DND-41 (cell line): ENCODE measurements at regions not wholly inside any gene's neighbourhood (a gene's known extent, or its start where the extent isn't known, plus 50 kb on each side); places are given as distances from the start of the nearest gene placed in this dataset.

Experiments used
- ATAC-seq: fragments of 200-7000 bp; cut with Tn5 transposase; 3 replicates; pipeline ENCODE4 v1.9.1; 2021; ENCODE audit warnings: low read depth; ENCODE audit not compliant: insufficient read depth
- DNase-seq: peaks from one replicate; pipeline ENCODE4 v3.0.0-alpha.2; 2020
- H2AFZ ChIP-seq: 2 replicates; pipeline ENCODE4 v1.6.0; 2012; ENCODE audit warnings: low read depth, low read length
- H3K27ac ChIP-seq: 2 replicates; pipeline ENCODE4 v1.5.1; 2012; ENCODE audit warnings: low read length, inconsistent platforms
- H3K27me3 ChIP-seq: fragments of 200-600 bp; sonication (generic); 2 replicates; pipeline ENCODE4 v1.6.0; 2012; ENCODE audit warnings: low read length, mild to moderate bottlenecking, inconsistent platforms; ENCODE audit not compliant: insufficient read depth, poor library complexity
- H3K36me3 ChIP-seq: 2 replicates; pipeline ENCODE4 v1.5.1; 2012; ENCODE audit warnings: low read length, inconsistent platforms; ENCODE audit not compliant: insufficient read depth
- H3K4me1 ChIP-seq: 2 replicates; pipeline ENCODE4 v1.5.1; 2012; ENCODE audit warnings: mild to moderate bottlenecking, low read length; ENCODE audit not compliant: insufficient read depth
- H3K4me2 ChIP-seq: 2 replicates; pipeline ENCODE4 v1.6.0; 2012; ENCODE audit warnings: mild to moderate bottlenecking, moderate library complexity, low read length, inconsistent platforms; ENCODE audit not compliant: insufficient read depth
- H3K4me3 ChIP-seq, 2 experiments: fragments of 200-600 bp in 1 of 2; shearing (Covaris generic) in 1 of 2; 2 replicates each; pipeline ENCODE4 v1.5.1; 2012 to 2016; ENCODE audit warnings: inconsistent platforms in 2 of 2, low read length in 2 of 2, mild to moderate bottlenecking in 2 of 2, low read depth in 1 of 2, moderate library complexity in 1 of 2
- H3K79me2 ChIP-seq: 2 replicates; pipeline ENCODE4 v1.6.0; 2012; ENCODE audit warnings: low read length, inconsistent platforms; ENCODE audit not compliant: insufficient read depth
- H3K9ac ChIP-seq: 2 replicates; pipeline ENCODE4 v1.6.0; 2012; ENCODE audit warnings: low read depth, mild to moderate bottlenecking, inconsistent platforms, low read length, moderate library complexity
- H3K9me3 ChIP-seq: 2 replicates; pipeline ENCODE4 v1.5.1; 2012; ENCODE audit warnings: low read length, moderate library complexity, mild to moderate bottlenecking, inconsistent platforms; ENCODE audit not compliant: insufficient read depth, severe bottlenecking
- H4K20me1 ChIP-seq: 2 replicates; pipeline ENCODE4 v1.6.0; 2012; ENCODE audit warnings: low read length; ENCODE audit not compliant: insufficient read depth
- EZH2 ChIP-seq: IDR thresholded peaks from 3 replicates; pipeline ENCODE4 v1.6.1; 2012; ENCODE audit warnings: borderline replicate concordance, low read depth, mild to moderate bottlenecking, moderate library complexity, low read length, inconsistent platforms; ENCODE audit not compliant: severe bottlenecking
- TF ChIP-seq, protein P1 (sequence below): IDR thresholded peaks from 2 replicates; pipeline ENCODE4 v1.5.1; 2012; ENCODE audit warnings: borderline replicate concordance, low read length, moderate library complexity, mild to moderate bottlenecking; ENCODE audit not compliant: poor library complexity, severe bottlenecking; ENCODE audit errors: extremely low read depth

DNA sequence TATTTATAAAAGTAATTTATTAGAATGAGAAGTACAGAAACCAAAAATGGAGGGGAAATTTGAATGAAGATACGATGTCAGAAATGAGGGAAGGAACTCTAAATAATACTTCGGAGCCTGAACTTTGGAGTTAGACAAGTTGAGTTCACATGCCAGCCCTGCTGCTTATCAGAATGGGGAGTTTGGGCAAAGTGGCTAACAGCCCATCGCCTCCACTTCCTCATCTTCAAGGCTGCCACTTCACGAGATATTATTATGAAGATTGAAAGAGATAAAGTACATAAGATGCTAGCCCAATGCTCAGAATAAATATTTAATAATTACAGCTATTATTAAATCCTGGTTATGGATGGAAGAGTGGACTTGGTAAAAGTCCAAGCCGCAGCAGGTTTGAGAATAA lies 56.2 kb upstream of the ABCA1 start:
- Histone ChIP-seq H3K36me3 (no peaks in the 10 kb centered on the region), H3K27ac (no peak overlapping the region), H3K4me2 (no peak overlapping the region), H2AFZ (no peak overlapping the region), H3K4me1 (peaks cover 23% of the 10 kb centered on the region), H3K27me3 (no peaks in the 10 kb centered on the region), H3K9ac (no peak overlapping the region), H3K9me3 (no peaks in the 10 kb centered on the region), H3K4me3 (no peak overlapping the region), H3K79me2 (no peaks in the 10 kb centered on the region), H4K20me1 (no peaks in the 10 kb centered on the region)
- DNase-seq (no peak), ATAC-seq (no peak)
- TF ChIP-seq EZH2: no peak
- TF ChIP-seq, protein P1, sequence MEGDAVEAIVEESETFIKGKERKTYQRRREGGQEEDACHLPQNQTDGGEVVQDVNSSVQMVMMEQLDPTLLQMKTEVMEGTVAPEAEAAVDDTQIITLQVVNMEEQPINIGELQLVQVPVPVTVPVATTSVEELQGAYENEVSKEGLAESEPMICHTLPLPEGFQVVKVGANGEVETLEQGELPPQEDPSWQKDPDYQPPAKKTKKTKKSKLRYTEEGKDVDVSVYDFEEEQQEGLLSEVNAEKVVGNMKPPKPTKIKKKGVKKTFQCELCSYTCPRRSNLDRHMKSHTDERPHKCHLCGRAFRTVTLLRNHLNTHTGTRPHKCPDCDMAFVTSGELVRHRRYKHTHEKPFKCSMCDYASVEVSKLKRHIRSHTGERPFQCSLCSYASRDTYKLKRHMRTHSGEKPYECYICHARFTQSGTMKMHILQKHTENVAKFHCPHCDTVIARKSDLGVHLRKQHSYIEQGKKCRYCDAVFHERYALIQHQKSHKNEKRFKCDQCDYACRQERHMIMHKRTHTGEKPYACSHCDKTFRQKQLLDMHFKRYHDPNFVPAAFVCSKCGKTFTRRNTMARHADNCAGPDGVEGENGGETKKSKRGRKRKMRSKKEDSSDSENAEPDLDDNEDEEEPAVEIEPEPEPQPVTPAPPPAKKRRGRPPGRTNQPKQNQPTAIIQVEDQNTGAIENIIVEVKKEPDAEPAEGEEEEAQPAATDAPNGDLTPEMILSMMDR: no peak

DNA sequence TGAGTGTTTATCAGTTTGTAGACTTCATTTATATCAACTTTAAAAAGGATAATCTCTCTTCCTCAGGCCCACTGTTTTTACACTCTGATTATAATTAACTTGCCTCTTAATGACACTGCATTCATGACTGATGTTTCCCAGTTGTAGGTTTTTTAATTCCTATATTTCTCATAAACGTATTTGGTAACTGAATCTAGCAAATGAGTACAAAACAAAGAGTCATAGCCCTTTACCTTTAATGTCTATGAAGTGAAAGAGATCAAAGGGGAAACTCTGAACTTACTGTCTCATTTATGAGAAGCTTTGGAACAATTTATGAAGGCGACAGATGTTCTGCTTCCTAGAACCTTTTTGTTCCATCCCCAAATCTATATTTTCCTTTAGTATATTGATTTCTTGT lies 56.6 kb upstream of the ABCA1 start:
- no peak overlapping the region for H3K9ac ChIP-seq
- H3K9me3 ChIP-seq: no peaks in the 10 kb centered on the region
- no peak overlapping the region for H3K27ac ChIP-seq
- no peak overlapping the region for H3K4me2 ChIP-seq
- DNase-seq (no peak), ATAC-seq (no peak)
- no peak overlapping the region for H3K4me3 ChIP-seq
- H4K20me1 ChIP-seq: no peaks in the 10 kb centered on the region
- no peaks in the 10 kb centered on the region for H3K79me2 ChIP-seq
- H3K27me3 ChIP-seq: no peaks in the 10 kb centered on the region
- TF ChIP-seq, protein P1: no peak
- no peak for TF ChIP-seq EZH2
- peaks cover 24% of the 10 kb centered on the region for H3K4me1 ChIP-seq
- H3K36me3 ChIP-seq: no peaks in the 10 kb centered on the region
- no peak overlapping the region for H2AFZ ChIP-seq

DNA sequence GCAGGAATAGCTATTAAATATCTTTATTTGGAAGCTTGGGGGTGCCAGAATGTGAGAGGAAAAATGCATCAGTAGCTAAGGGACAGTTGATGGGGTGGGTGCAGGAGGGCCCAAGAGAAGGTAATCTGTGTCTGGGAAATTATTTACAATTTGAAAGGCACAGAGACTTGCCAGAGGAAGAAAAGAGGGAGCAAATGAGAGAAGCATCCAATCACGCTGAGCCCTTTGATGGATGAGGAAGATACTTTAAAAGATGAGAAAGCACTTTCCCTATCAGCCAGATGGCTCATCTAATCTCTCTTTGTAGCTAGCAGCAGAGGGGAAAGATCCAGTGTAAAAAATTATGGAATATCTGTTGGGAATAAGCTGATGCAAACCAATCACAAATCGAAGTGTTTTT lies 57.0 kb upstream of the ABCA1 start:
- Histone ChIP-seq H3K9ac (no peak overlapping the region), H3K4me1 (peaks cover 28% of the 10 kb centered on the region), H3K79me2 (no peaks in the 10 kb centered on the region), H3K27me3 (no peaks in the 10 kb centered on the region), H3K4me3 (no peak overlapping the region), H4K20me1 (no peaks in the 10 kb centered on the region), H3K36me3 (no peaks in the 10 kb centered on the region), H3K27ac (no peak overlapping the region), H3K4me2 (no peak overlapping the region), H3K9me3 (no peaks in the 10 kb centered on the region), H2AFZ (no peak overlapping the region)
- TF ChIP-seq, protein P1: no peak
- TF ChIP-seq EZH2: no peak
- ATAC-seq (no peak), DNase-seq (no peak)

DNA sequence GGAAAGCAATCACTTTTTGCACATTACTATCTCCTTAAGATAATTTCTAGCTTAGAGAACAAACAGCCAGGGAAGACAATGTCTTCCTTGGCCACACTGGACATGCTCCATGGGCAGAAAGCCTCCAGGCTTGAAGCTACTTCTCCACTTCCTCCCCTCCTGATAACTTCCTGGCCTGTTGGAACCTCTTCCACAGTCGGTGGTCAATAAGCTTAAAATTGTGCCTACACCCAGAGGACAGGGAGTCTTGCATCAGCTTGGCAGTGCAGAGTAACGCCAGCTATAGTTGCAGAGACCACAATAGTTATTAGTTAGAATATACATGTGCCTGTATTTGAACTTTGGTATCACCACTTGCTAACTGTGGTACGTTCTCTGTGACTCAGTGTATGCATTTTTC lies 58.1 kb upstream of the ABCA1 start:
- no peak overlapping the region for H3K9ac ChIP-seq
- peaks cover 39% of the 10 kb centered on the region for H3K4me1 ChIP-seq
- H3K9me3 ChIP-seq: no peaks in the 10 kb centered on the region
- no peaks in the 10 kb centered on the region for H3K79me2 ChIP-seq
- no peak overlapping the region for H2AFZ ChIP-seq
- H3K4me2 ChIP-seq: no peak overlapping the region
- no peak overlapping the region for H3K27ac ChIP-seq
- H3K27me3 ChIP-seq: no peaks in the 10 kb centered on the region
- DNase-seq (no peak), ATAC-seq (no peak)
- no peaks in the 10 kb centered on the region for H3K36me3 ChIP-seq
- no peak overlapping the region for H3K4me3 ChIP-seq
- TF ChIP-seq EZH2: no peak
- TF ChIP-seq, protein P1: no peak
- H4K20me1 ChIP-seq: no peaks in the 10 kb centered on the region
